Smooth muscle cell (in vitro differentiated cells): ENCODE measurements at regions not wholly inside any gene's neighbourhood (a gene's known extent, or its start where the extent isn't known, plus 50 kb on each side); places are given as distances from the start of the nearest gene placed in this dataset.

Experiments
- DNase-seq: peaks from one replicate; lab custom pipeline; 2025; ENCODE audit not compliant: unreplicated experiment; lab: John Stamatoyannopoulos, UW
- H2AFZ ChIP-seq: fragments of 200-600 bp; sonication (generic); 2 replicates; pipeline ENCODE4 v1.6.0; 2016; ENCODE audit warnings: antibody characterized with exemption, low read depth, mild to moderate bottlenecking
- H3F3A ChIP-seq: fragments of 200-600 bp; sonication (generic); 2 replicates; pipeline ENCODE4 v1.6.0; 2017; ENCODE audit warnings: antibody characterized with exemption, low read depth
- H3K27ac ChIP-seq: fragments of 200-600 bp; sonication (generic); 2 replicates; pipeline ENCODE4 v1.5.1; 2016; ENCODE audit warnings: low read depth, mild to moderate bottlenecking
- H3K27me3 ChIP-seq: fragments of 200-600 bp; sonication (generic); 2 replicates; pipeline ENCODE4 v1.6.1; 2016; ENCODE audit warnings: low read depth, mild to moderate bottlenecking
- H3K36me3 ChIP-seq: fragments of 200-600 bp; sonication (generic); 2 replicates; pipeline ENCODE4 v1.5.1; 2016; ENCODE audit warnings: low read depth
- H3K4me1 ChIP-seq: fragments of 200-600 bp; sonication (generic); 2 replicates; pipeline ENCODE4 v1.5.1; 2016; ENCODE audit warnings: low read depth
- H3K4me2 ChIP-seq: fragments of 200-600 bp; sonication (generic); 2 replicates; pipeline ENCODE4 v1.6.0; 2016; ENCODE audit warnings: mild to moderate bottlenecking
- H3K4me3 ChIP-seq: fragments of 200-600 bp; sonication (generic); 2 replicates; pipeline ENCODE4 v1.5.1; 2016; ENCODE audit warnings: mild to moderate bottlenecking
- H3K79me2 ChIP-seq: fragments of 200-600 bp; sonication (generic); 2 replicates; pipeline ENCODE4 v1.6.0; 2016; ENCODE audit warnings: low read depth, mild to moderate bottlenecking
- H3K9ac ChIP-seq: fragments of 200-600 bp; sonication (generic); 2 replicates; pipeline ENCODE4 v1.6.0; 2016; ENCODE audit warnings: low read depth
- H3K9me3 ChIP-seq: fragments of 200-600 bp; sonication (generic); replicated peaks from 2 replicates; pipeline ENCODE4 v1.5.1; 2016; ENCODE audit warnings: low read depth
- H4K20me1 ChIP-seq: fragments of 200-600 bp; sonication (generic); 2 replicates; pipeline ENCODE4 v1.6.0; 2016; ENCODE audit warnings: low read depth
- CTCF ChIP-seq: fragments of 200-600 bp; sonication (generic); IDR thresholded peaks from 2 replicates; pipeline ENCODE4 v1.5.1; 2017; ENCODE audit warnings: borderline replicate concordance, mild to moderate bottlenecking, antibody characterized with exemption; ENCODE audit not compliant: insufficient read depth, poor library complexity, severe bottlenecking
- WGBS: methylation state at CpG from one replicate; pipeline ENCODE4 v1.1.7; 2016; ENCODE audit warnings: low lambda C conversion rate; 5-methylcytosine and 5-hydroxymethylcytosine counted together

GRCh38 chr16:17784073-17784472, 313.3 kb upstream of the XYLT1 start:
- DNase-seq, result no peak
- no peak for TF ChIP-seq CTCF
- H3K27me3 ChIP-seq, result peaks cover 8% of the 10 kb centered on the region
- H2AFZ ChIP-seq, result no peak overlapping the region
- no peak overlapping the region for H3K4me3 ChIP-seq
- H3K27ac ChIP-seq, result no peak overlapping the region
- H3K79me2 ChIP-seq, result no peaks in the 10 kb centered on the region
- no peaks in the 10 kb centered on the region for H3K4me1 ChIP-seq
- no peak overlapping the region for H3K4me2 ChIP-seq
- H4K20me1 ChIP-seq, result no peaks in the 10 kb centered on the region
- no peaks in the 10 kb centered on the region for H3F3A ChIP-seq
- no peaks in the 10 kb centered on the region for H3K36me3 ChIP-seq
- WGBS, result 37% methylated on average over 6 of the region's 6 CpGs
- no peak overlapping the region for H3K9ac ChIP-seq
- H3K9me3 ChIP-seq, result no peaks in the 10 kb centered on the region

GRCh38 chr16:17780181-17780580, 309.4 kb upstream of the XYLT1 start:
- no peak for TF ChIP-seq CTCF

GRCh38 chr16:17777408-17777863, 306.7 kb upstream of the XYLT1 start:
- H3K4me1 ChIP-seq, result no peaks in the 10 kb centered on the region
- no peaks in the 10 kb centered on the region for H3K36me3 ChIP-seq
- no peak overlapping the region for H3K27ac ChIP-seq
- peaks cover 6% of the 10 kb centered on the region for H3K27me3 ChIP-seq
- H3K4me2 ChIP-seq, result no peak overlapping the region
- no peak overlapping the region for H3K4me3 ChIP-seq
- H2AFZ ChIP-seq, result no peak overlapping the region
- no peaks in the 10 kb centered on the region for H3K9me3 ChIP-seq
- H3K9ac ChIP-seq, result no peak overlapping the region
- no peaks in the 10 kb centered on the region for H4K20me1 ChIP-seq
- no peaks in the 10 kb centered on the region for H3K79me2 ChIP-seq
- TF ChIP-seq CTCF, result no peak
- WGBS, result 66% methylated on average over 3 of the region's 3 CpGs
- H3F3A ChIP-seq, result no peaks in the 10 kb centered on the region
- DNase-seq, result no peak

More at GRCh38 chr16:17780181-17780580, 309.4 kb upstream of the XYLT1 start:
- H3K79me2 ChIP-seq, result no peaks in the 10 kb centered on the region
- H3K4me1 ChIP-seq, result no peaks in the 10 kb centered on the region
- no peaks in the 10 kb centered on the region for H3K27me3 ChIP-seq
- no peak overlapping the region for H3K9ac ChIP-seq
- DNase-seq, result no peak
- H3K4me3 ChIP-seq, result no peak overlapping the region
- H2AFZ ChIP-seq, result no peak overlapping the region
- no peaks in the 10 kb centered on the region for H3K9me3 ChIP-seq
- no peaks in the 10 kb centered on the region for H3K36me3 ChIP-seq
- no peaks in the 10 kb centered on the region for H3F3A ChIP-seq
- no peak overlapping the region for H3K27ac ChIP-seq
- WGBS, result 70% methylated on average over 5 of the region's 5 CpGs
- H3K4me2 ChIP-seq, result no peak overlapping the region
- H4K20me1 ChIP-seq, result no peaks in the 10 kb centered on the region

GRCh38 chr16:17776888-17777287, 306.1 kb upstream of the XYLT1 start:
- Histone ChIP-seq H3K4me2 (no peak overlapping the region), H4K20me1 (no peaks in the 10 kb centered on the region), H3K27ac (no peak overlapping the region), H3K4me3 (no peak overlapping the region), H3K36me3 (no peaks in the 10 kb centered on the region), H3K79me2 (no peaks in the 10 kb centered on the region), H3K9me3 (no peaks in the 10 kb centered on the region), H3K9ac (no peak overlapping the region), H3K27me3 (peaks cover 6% of the 10 kb centered on the region), H3F3A (no peaks in the 10 kb centered on the region), H2AFZ (no peak overlapping the region), H3K4me1 (no peaks in the 10 kb centered on the region)
- 77% methylated on average over 9 of the region's 9 CpGs for WGBS
- TF ChIP-seq CTCF, result no peak
- no peak for DNase-seq
